Erythroblast (primary cell): ENCODE measurements at regions not wholly inside any gene's neighbourhood (a gene's known extent, or its start where the extent isn't known, plus 50 kb on each side); places are given as distances from the start of the nearest gene placed in this dataset.

Source experiments
- GATA1 ChIP-seq: IDR thresholded peaks from 2 replicates; pipeline ENCODE4 v1.6.1; 2011; ENCODE audit warnings: low read depth, mild to moderate bottlenecking, control low read depth, low read length, moderate library complexity
- POLR2A ChIP-seq: IDR thresholded peaks from 2 replicates; pipeline ENCODE4 v1.6.1; 2011; ENCODE audit warnings: mild to moderate bottlenecking, low read length

- TF ChIP-seq POLR2A, result no peak
- no peak for TF ChIP-seq GATA1
These were observed 781.2 kb downstream of the FLRT2 start for GRCh38 chr14:86311151-86311550.
